C4-2B (cell line): ENCODE measurements at regions not wholly inside any gene's neighbourhood (a gene's known extent, or its start where the extent isn't known, plus 50 kb on each side); places are given as distances from the start of the nearest gene placed in this dataset.

ENCODE experiments used
- H3K27ac ChIP-seq: fragments of 450-650 bp; 2 replicates; pipeline ENCODE4 v1.5.1; 2017
- CTCF ChIP-seq: fragments of 450-650 bp; conservative IDR thresholded peaks from 2 replicates; pipeline ENCODE4 v1.5.1; 2017; ENCODE audit warnings: mild to moderate bottlenecking
- ZFX ChIP-seq: fragments of 450-650 bp; IDR thresholded peaks from 2 replicates; pipeline ENCODE4 v1.6.1; 2017

- TF ChIP-seq CTCF (no peak), ZFX (no peak)
- no peak overlapping the region for H3K27ac ChIP-seq
Observed at GRCh38 chr5:89030798-89031197, 147.8 kb upstream of the MEF2C start.

GRCh38 chr5:89028595-89029285 is 145.8 kb upstream of the MEF2C start:
- H3K27ac ChIP-seq = no peak overlapping the region
- TF ChIP-seq ZFX (no peak), CTCF (no peak)

- TF ChIP-seq CTCF = no peak
- no peak for TF ChIP-seq ZFX
- H3K27ac ChIP-seq = no peak overlapping the region
Observed at GRCh38 chr5:89024045-89024444, 141.1 kb upstream of the MEF2C start.

GRCh38 chr5:89020926-89021610 is 138.1 kb upstream of the MEF2C start:
- no peak overlapping the region for H3K27ac ChIP-seq
- TF ChIP-seq CTCF (no peak), ZFX (no peak)

GRCh38 chr5:89016741-89017303 is 133.8 kb upstream of the MEF2C start:
- TF ChIP-seq ZFX (no peak), CTCF (no peak)
- H3K27ac ChIP-seq = no peak overlapping the region

- H3K27ac ChIP-seq = no peak overlapping the region
Observed at GRCh38 chr5:89015409-89015808, 132.4 kb upstream of the MEF2C start.

More at GRCh38 chr5:89015409-89015808, 132.4 kb upstream of the MEF2C start:
- TF ChIP-seq ZFX (no peak), CTCF (no peak)
